OCI-LY3 (cell line): ENCODE measurements at regions not wholly inside any gene's neighbourhood (a gene's known extent, or its start where the extent isn't known, plus 50 kb on each side); places are given as distances from the start of the nearest gene placed in this dataset.

Experiments
- EZH2phosphoT487 ChIP-seq: fragments of 200-600 bp; shearing (Covaris generic); IDR thresholded peaks from 2 replicates; pipeline ENCODE4 v1.6.1; 2018; ENCODE audit warnings: antibody characterized with exemption, mixed run types, low read depth
- TF ChIP-seq, protein P1 (sequence below): fragments of 200-600, 300-600 bp; sonication (generic); IDR thresholded peaks from 2 replicates; pipeline ENCODE4 v1.5.1; 2014; ENCODE audit warnings: antibody characterized with exemption, low read length, low read depth

DNA sequence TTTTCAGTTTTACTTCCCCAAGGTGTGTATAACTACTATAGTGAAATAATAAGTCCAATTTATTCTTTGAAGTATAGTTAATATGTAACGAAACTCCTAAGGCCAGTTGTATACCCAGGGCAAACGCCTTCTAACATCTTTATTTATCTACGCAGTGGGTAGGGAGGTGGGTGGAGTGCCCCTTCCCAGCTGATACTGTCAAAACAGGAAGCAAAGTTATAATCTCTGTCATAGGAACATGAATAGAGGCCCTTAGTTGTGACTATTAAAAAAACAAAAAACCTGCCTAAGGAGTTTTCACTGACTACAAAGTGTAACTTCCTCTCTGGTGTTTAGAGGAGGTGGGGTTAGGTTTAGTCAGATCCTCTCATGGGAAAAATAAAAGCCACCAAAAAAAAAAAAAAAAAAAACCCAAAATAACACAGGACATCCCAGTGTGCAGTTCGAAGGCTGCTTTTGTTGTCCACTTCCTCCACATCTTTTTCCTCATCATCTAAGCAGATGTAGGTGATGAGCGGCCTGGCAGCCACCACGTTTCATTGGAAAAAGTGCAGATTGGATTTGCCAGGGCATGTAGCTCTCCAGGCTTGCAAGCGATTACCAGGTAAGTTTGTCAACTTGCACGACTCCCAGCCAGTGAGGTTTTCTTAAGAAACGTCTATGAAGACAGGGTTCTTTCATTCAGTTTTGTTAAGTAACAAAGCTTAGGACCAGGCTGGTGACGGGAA, 58.7 kb downstream of the UTRN start:
- TF ChIP-seq, protein P1, sequence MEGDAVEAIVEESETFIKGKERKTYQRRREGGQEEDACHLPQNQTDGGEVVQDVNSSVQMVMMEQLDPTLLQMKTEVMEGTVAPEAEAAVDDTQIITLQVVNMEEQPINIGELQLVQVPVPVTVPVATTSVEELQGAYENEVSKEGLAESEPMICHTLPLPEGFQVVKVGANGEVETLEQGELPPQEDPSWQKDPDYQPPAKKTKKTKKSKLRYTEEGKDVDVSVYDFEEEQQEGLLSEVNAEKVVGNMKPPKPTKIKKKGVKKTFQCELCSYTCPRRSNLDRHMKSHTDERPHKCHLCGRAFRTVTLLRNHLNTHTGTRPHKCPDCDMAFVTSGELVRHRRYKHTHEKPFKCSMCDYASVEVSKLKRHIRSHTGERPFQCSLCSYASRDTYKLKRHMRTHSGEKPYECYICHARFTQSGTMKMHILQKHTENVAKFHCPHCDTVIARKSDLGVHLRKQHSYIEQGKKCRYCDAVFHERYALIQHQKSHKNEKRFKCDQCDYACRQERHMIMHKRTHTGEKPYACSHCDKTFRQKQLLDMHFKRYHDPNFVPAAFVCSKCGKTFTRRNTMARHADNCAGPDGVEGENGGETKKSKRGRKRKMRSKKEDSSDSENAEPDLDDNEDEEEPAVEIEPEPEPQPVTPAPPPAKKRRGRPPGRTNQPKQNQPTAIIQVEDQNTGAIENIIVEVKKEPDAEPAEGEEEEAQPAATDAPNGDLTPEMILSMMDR = no peak
- no peak for TF ChIP-seq EZH2phosphoT487
